ENCODE measurements at regions not wholly inside any gene's neighbourhood (a gene's known extent, or its start where the extent isn't known, plus 50 kb on each side); places are given as distances from the start of the nearest gene placed in this dataset.

GRCh38 chr4:163871078-163871477 is 376.6 kb downstream of the TMA16 start:
- no peak for DNase-seq (ENCODE audit: low spot score)
- no peak for TF ChIP-seq CTCF (IDR thresholded peaks at IDR 0.05)
- no peak for ATAC-seq (ENCODE audit: low FRiP score)

- ATAC-seq (ENCODE audit: low FRiP score) (no peak), DNase-seq (ENCODE audit: low spot score) (no peak)
- no peak for TF ChIP-seq CTCF (IDR thresholded peaks at IDR 0.05)
Observed at GRCh38 chr4:163875327-163875726, 380.8 kb downstream of the TMA16 start.

- TF ChIP-seq CTCF (IDR thresholded peaks at IDR 0.05), result no peak
- no peak for DNase-seq (ENCODE audit: low spot score)
- no peak for ATAC-seq (ENCODE audit: low FRiP score)
Observed at GRCh38 chr4:163878336-163879121, 384.0 kb downstream of the TMA16 start.

GRCh38 chr4:163892417-163892816 is 397.9 kb downstream of the TMA16 start:
- no peak for ATAC-seq (ENCODE audit: low FRiP score)
- TF ChIP-seq CTCF (IDR thresholded peaks at IDR 0.05), result no peak

GRCh38 chr4:163895378-163896005 is 401.0 kb downstream of the TMA16 start:
- TF ChIP-seq CTCF (IDR thresholded peaks at IDR 0.05), result no peak
- DNase-seq (ENCODE audit: low spot score) (no peak), ATAC-seq (ENCODE audit: low FRiP score) (no peak)

More at GRCh38 chr4:163892417-163892816, 397.9 kb downstream of the TMA16 start:
- DNase-seq (ENCODE audit: low spot score), result no peak

- DNase-seq (ENCODE audit: low spot score) (no peak), ATAC-seq (ENCODE audit: low FRiP score) (no peak)
- TF ChIP-seq CTCF (IDR thresholded peaks at IDR 0.05), result no peak
Observed at GRCh38 chr4:163901319-163901718, 406.8 kb downstream of the TMA16 start.

- TF ChIP-seq CTCF (IDR thresholded peaks at IDR 0.05), result no peak
- no peak for DNase-seq (ENCODE audit: low spot score)
Observed at GRCh38 chr4:163902417-163902816, 407.9 kb downstream of the TMA16 start.

More at GRCh38 chr4:163902417-163902816, 407.9 kb downstream of the TMA16 start:
- no peak for ATAC-seq (ENCODE audit: low FRiP score)

Data from omental fat pad (tissue), 3 donors.